Upper lobe of right lung (tissue), 1 donor: ENCODE measurements at regions not wholly inside any gene's neighbourhood (a gene's known extent, or its start where the extent isn't known, plus 50 kb on each side); places are given as distances from the start of the nearest gene placed in this dataset.

Source experiments
- ATAC-seq: fragments of 200-7000 bp; cut with Tn5 transposase; one replicate; pipeline ENCODE4 v1.9.1; 2020; ENCODE audit warnings: mild to moderate bottlenecking, moderate library complexity
- DNase-seq: peaks from one replicate; pipeline ENCODE4 v3.0.0-alpha.2; 2020
- H3K27ac ChIP-seq: fragments of 200-600 bp; one replicate; pipeline ENCODE4 v1.8.0; 2022
- H3K27me3 ChIP-seq: fragments of 200-600 bp; one replicate; pipeline ENCODE4 v1.8.0; 2022; ENCODE audit warnings: mild to moderate bottlenecking
- H3K36me3 ChIP-seq: fragments of 200-600 bp; one replicate; pipeline ENCODE4 v1.8.0; 2022
- H3K4me1 ChIP-seq: fragments of 200-600 bp; one replicate; pipeline ENCODE4 v1.8.0; 2022
- H3K4me3 ChIP-seq: fragments of 200-600 bp; one replicate; pipeline ENCODE4 v1.8.0; 2022; ENCODE audit warnings: mild to moderate bottlenecking
- H3K9me3 ChIP-seq: fragments of 200-600 bp; one replicate; pipeline ENCODE4 v1.8.0; 2022
- CTCF ChIP-seq: fragments of 200-600 bp; IDR thresholded peaks from one replicate; pipeline ENCODE4 v1.8.0; 2022; ENCODE audit warnings: antibody characterized with exemption
- intact Hi-C: fragments of 100-400 bp; cut with DNase I; formaldehyde crosslinking; loops from one replicate; pipeline ENCODE4 v1.11.0; 2022
- donor health status: DM: no; HTN: yes; CAD: no; lungs with severe emphysema.

GRCh38 chr15:35671981-35672380 lies 126.0 kb upstream of the DPH6 start:
- no peak overlapping the region for H3K27ac ChIP-seq
- no peaks in the 10 kb centered on the region for H3K9me3 ChIP-seq
- no peaks in the 10 kb centered on the region for H3K27me3 ChIP-seq
- H3K36me3 ChIP-seq: no peaks in the 10 kb centered on the region
- H3K4me3 ChIP-seq: no peak overlapping the region
- intact Hi-C loops: no loop called here
- no peak for TF ChIP-seq CTCF
- H3K4me1 ChIP-seq: peaks cover 13% of the 10 kb centered on the region
- DNase-seq (no peak), ATAC-seq (no peak)

DNA sequence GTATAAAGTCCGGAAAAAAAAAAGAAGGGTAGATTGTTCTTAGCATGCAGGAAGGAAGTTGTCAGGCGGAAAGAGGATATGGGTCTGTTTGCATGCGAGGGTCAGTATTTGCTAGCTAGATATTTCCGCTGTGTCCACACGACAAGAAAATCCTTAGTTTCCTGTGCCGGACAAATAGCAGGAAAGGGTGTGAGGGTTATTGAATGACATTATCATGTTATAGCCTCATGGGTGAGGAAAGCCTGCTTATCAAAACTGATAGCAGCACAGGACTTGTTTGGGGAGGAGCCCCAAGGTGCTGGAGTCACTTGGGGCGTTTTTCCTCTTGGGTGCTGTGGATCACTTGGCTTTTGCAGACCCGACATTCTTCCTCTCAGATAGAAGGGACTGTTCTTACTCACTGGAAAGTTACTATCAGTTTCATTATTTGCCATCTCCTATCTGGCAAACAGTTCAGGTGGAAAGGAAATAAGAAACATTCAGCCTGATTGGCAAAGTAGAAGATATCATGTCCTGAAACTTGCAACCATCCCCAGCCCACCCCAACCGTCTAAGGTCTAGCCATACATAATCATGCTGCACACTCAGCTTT lies 127.2 kb upstream of the DPH6 start:
- Histone ChIP-seq H3K27ac (no peak overlapping the region), H3K9me3 (no peaks in the 10 kb centered on the region), H3K27me3 (no peaks in the 10 kb centered on the region), H3K36me3 (no peaks in the 10 kb centered on the region), H3K4me3 (no peak overlapping the region), H3K4me1 (peaks cover 6% of the 10 kb centered on the region)
- intact Hi-C loops: no loop called here
- TF ChIP-seq CTCF: no peak
- ATAC-seq (peak; percentile 64), DNase-seq (no peak)

GRCh38 chr15:35674873-35675781 lies 129.2 kb upstream of the DPH6 start:
- no peak for DNase-seq
- no peak overlapping the region for H3K4me3 ChIP-seq
- H3K27ac ChIP-seq: no peak overlapping the region

DNA sequence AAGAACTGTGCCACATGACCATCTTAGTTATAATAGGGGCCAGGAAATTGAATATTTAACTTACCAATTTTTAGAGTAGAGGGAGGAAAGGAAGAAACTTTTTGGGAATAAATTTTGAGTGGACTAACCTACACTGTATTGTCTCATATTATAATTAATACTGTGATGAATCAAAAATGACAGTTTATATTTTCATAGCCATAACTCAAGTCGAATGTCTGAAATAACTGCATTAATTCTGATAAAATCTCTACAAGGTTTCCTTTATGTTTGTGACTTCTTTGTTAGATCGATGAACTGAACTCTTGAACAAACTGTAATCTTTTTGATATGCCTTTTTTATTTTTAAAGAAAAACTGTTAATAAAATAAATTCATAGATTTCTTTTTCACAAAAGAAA lies 132.8 kb upstream of the DPH6 start:
- Histone ChIP-seq H3K36me3 (no peaks in the 10 kb centered on the region), H3K4me1 (peaks cover 6% of the 10 kb centered on the region), H3K27me3 (no peaks in the 10 kb centered on the region), H3K9me3 (no peaks in the 10 kb centered on the region), H3K4me3 (no peak overlapping the region), H3K27ac (no peak overlapping the region)
- DNase-seq (no peak), ATAC-seq (no peak)
- intact Hi-C loops: no loop called here
- no peak for TF ChIP-seq CTCF

More at GRCh38 chr15:35674873-35675781, 129.2 kb upstream of the DPH6 start:
- Histone ChIP-seq H3K27me3 (no peaks in the 10 kb centered on the region), H3K9me3 (no peaks in the 10 kb centered on the region), H3K4me1 (peaks cover 6% of the 10 kb centered on the region), H3K36me3 (no peaks in the 10 kb centered on the region)
- no peak for ATAC-seq
- intact Hi-C loops: no loop called here
- TF ChIP-seq CTCF: no peak

- Histone ChIP-seq H3K4me3 (no peak overlapping the region), H3K27me3 (no peaks in the 10 kb centered on the region), H3K27ac (no peak overlapping the region), H3K4me1 (peaks cover 6% of the 10 kb centered on the region), H3K36me3 (no peaks in the 10 kb centered on the region), H3K9me3 (no peaks in the 10 kb centered on the region)
- no peak for TF ChIP-seq CTCF
- DNase-seq (no peak), ATAC-seq (no peak)
- intact Hi-C loops: no loop called here
These were observed 133.2 kb upstream of the DPH6 start for GRCh38 chr15:35679186-35679585.
